Fibroblast of lung (primary cell): ENCODE measurements at regions not wholly inside any gene's neighbourhood (a gene's known extent, or its start where the extent isn't known, plus 50 kb on each side); places are given as distances from the start of the nearest gene placed in this dataset.

ENCODE experiments used
- DNase-seq, 2 donors: peaks; one replicate each; pipeline versions ENCODE4 v3.0.0 to v3.0.0-alpha.2; 2010; ENCODE audit warnings: low read depth in 2 of 2
- H2AFZ ChIP-seq: 2 replicates; pipeline ENCODE4 v1.5.1; 2012; ENCODE audit warnings: low read length, control low read depth, inconsistent platforms
- H3K27ac ChIP-seq: 2 replicates; pipeline ENCODE4 v1.5.1; 2011; ENCODE audit warnings: low read length, control low read depth; ENCODE audit not compliant: insufficient read depth
- H3K27me3 ChIP-seq: 2 replicates; pipeline ENCODE4 v1.5.1; 2011; ENCODE audit warnings: mild to moderate bottlenecking, low read length; ENCODE audit not compliant: control insufficient read depth, insufficient read depth
- H3K36me3 ChIP-seq: 2 replicates; pipeline ENCODE4 v1.5.1; 2011; ENCODE audit warnings: low read length; ENCODE audit not compliant: control insufficient read depth, insufficient read depth
- H3K4me1 ChIP-seq: 2 replicates; pipeline ENCODE4 v1.5.1; 2011; ENCODE audit warnings: low read length; ENCODE audit not compliant: control insufficient read depth, insufficient read depth; ENCODE audit errors: extremely low read depth
- H3K4me2 ChIP-seq: 2 replicates; pipeline ENCODE4 v1.5.1; 2011; ENCODE audit warnings: low read length, control low read depth; ENCODE audit not compliant: insufficient read depth; ENCODE audit errors: extremely low read depth
- H3K4me3 ChIP-seq, 4 experiments: fragments of 200-600 bp in 1 of 4; sonication (generic) in 1 of 4; replicated peaks in 1 of 4; 2 replicates each; pipeline ENCODE4 v1.5.1; 2011 to 2016; ENCODE audit warnings: low read length in 4 of 4, low read depth in 3 of 4, mild to moderate bottlenecking in 3 of 4, control low read depth in 2 of 4, inconsistent platforms in 1 of 4, mixed read lengths in 1 of 4; ENCODE audit not compliant: insufficient read depth in 1 of 4; ENCODE audit errors: control extremely low read depth in 1 of 4
- H3K79me2 ChIP-seq: 2 replicates; pipeline ENCODE4 v1.5.1; 2012; ENCODE audit warnings: mild to moderate bottlenecking, low read length, inconsistent platforms; ENCODE audit not compliant: control insufficient read depth, insufficient read depth
- H3K9ac ChIP-seq: 2 replicates; pipeline ENCODE4 v1.5.1; 2011; ENCODE audit warnings: mild to moderate bottlenecking, low read length, control low read depth; ENCODE audit not compliant: insufficient read depth
- H3K9me3 ChIP-seq: 2 replicates; pipeline ENCODE4 v1.5.1; 2012; ENCODE audit warnings: low read depth, low read length; ENCODE audit not compliant: control insufficient read depth, insufficient read depth
- H4K20me1 ChIP-seq: 2 replicates; pipeline ENCODE4 v1.5.1; 2011; ENCODE audit warnings: low read length; ENCODE audit not compliant: control insufficient read depth, insufficient read depth; ENCODE audit errors: extremely low read depth
- EZH2 ChIP-seq: IDR thresholded peaks from 2 replicates; pipeline ENCODE4 v1.5.1; 2012; ENCODE audit warnings: low read length, control low read depth, mild to moderate bottlenecking; ENCODE audit errors: missing control alignments
- TF ChIP-seq, protein P1 (sequence below), 2 donors: IDR thresholded peaks in 1 of 2; conservative IDR thresholded peaks in 1 of 2; 1 replicate in 1 of 2; 2 replicates in 1 of 2; pipeline ENCODE4 v1.5.1; 2011 to 2012; ENCODE audit warnings: low read length in 2 of 2, control low read depth in 1 of 2, inconsistent platforms in 1 of 2, low read depth in 1 of 2, mild to moderate bottlenecking in 1 of 2

DNA sequence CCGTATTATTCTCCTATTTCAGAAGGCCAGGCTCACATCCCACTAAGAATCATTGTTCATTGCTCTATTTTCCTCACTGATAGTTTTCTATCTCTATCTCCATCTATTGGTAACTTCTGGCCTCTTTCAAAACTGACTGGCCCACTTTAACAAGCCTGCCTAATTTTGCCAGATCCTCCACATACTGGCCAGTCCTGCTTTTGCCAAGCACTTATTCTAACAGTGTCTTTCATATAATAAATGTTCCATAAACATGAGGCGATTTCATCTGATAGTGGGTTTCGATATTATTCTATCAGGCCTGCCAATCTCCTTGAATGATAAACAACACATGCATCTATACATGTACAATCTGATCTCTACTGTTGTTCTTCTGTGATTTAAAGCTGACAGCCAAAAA lies 125.9 kb upstream of the KCNH7 start:
- Histone ChIP-seq H2AFZ (no peak overlapping the region), H3K4me1 (no peaks in the 10 kb centered on the region), H3K9me3 (no peaks in the 10 kb centered on the region), H4K20me1 (no peaks in the 10 kb centered on the region), H3K27ac (no peak overlapping the region), H3K79me2 (no peaks in the 10 kb centered on the region), H3K9ac (no peak overlapping the region), H3K4me2 (no peak overlapping the region), H3K27me3 (no peaks in the 10 kb centered on the region), H3K36me3 (no peaks in the 10 kb centered on the region), H3K4me3 (no peak overlapping the region)
- TF ChIP-seq EZH2, result no peak
- TF ChIP-seq, protein P1, sequence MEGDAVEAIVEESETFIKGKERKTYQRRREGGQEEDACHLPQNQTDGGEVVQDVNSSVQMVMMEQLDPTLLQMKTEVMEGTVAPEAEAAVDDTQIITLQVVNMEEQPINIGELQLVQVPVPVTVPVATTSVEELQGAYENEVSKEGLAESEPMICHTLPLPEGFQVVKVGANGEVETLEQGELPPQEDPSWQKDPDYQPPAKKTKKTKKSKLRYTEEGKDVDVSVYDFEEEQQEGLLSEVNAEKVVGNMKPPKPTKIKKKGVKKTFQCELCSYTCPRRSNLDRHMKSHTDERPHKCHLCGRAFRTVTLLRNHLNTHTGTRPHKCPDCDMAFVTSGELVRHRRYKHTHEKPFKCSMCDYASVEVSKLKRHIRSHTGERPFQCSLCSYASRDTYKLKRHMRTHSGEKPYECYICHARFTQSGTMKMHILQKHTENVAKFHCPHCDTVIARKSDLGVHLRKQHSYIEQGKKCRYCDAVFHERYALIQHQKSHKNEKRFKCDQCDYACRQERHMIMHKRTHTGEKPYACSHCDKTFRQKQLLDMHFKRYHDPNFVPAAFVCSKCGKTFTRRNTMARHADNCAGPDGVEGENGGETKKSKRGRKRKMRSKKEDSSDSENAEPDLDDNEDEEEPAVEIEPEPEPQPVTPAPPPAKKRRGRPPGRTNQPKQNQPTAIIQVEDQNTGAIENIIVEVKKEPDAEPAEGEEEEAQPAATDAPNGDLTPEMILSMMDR (conservative IDR thresholded peaks at IDR 0.05 in 1 of 2, IDR thresholded peaks at IDR 0.05 in 1 of 2; ENCODE audit: low read depth in 1 of 2, low read length in 2 of 2), result no peak
- DNase-seq, result no peak

DNA sequence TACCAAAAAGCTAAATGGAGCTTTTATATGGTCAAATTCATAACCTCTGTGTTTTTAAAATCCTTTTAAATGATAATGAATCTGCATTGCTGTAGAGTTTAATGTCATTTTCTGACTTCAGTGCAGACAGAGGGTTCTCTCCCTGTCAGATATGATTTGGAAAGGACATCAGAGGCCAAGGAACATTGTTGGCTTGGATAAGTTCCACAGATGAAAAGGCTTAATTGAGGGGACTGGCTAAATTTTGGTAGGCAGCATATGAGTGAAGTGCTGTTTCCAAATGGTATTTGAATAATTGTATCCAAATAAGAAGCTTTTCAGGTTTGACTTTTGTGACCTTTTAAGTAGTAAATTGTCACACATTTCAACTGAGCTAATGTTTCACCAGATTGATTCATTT lies 124.6 kb upstream of the KCNH7 start:
- no peaks in the 10 kb centered on the region for H4K20me1 ChIP-seq
- DNase-seq, result no peak
- H3K9ac ChIP-seq, result no peak overlapping the region
- no peak overlapping the region for H2AFZ ChIP-seq
- H3K36me3 ChIP-seq, result no peaks in the 10 kb centered on the region
- no peak overlapping the region for H3K4me3 ChIP-seq
- no peak overlapping the region for H3K4me2 ChIP-seq
- no peaks in the 10 kb centered on the region for H3K79me2 ChIP-seq
- H3K4me1 ChIP-seq, result no peaks in the 10 kb centered on the region
- H3K27ac ChIP-seq, result no peak overlapping the region
- TF ChIP-seq, protein P1 (conservative IDR thresholded peaks at IDR 0.05 in 1 of 2, IDR thresholded peaks at IDR 0.05 in 1 of 2; ENCODE audit: low read depth in 1 of 2, low read length in 2 of 2), result no peak
- no peak for TF ChIP-seq EZH2
- no peaks in the 10 kb centered on the region for H3K27me3 ChIP-seq
- H3K9me3 ChIP-seq, result no peaks in the 10 kb centered on the region

DNA sequence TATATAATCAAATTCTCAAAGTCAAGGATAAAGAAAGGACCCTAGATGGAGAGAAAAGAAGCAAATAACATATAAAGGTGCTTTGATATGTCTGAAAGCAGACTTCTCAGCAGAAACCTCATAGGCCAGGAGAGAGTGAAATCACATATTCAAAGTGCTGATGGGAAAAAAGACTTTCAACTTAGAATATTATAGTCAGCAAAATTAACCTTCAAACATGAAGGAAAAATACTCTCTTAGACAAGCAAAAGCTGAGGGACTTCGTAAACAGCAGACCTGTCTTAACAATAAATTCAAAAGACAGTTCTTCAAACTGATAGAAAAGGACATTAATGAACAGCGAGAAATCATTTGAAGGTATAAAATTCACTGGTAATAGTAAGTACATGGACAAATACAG lies 107.2 kb upstream of the KCNH7 start:
- Histone ChIP-seq H3K9ac (no peak overlapping the region), H3K4me1 (no peaks in the 10 kb centered on the region), H3K4me2 (no peak overlapping the region), H3K9me3 (no peaks in the 10 kb centered on the region), H3K4me3 (no peak overlapping the region), H3K79me2 (no peaks in the 10 kb centered on the region), H3K27me3 (no peaks in the 10 kb centered on the region), H3K27ac (no peak overlapping the region), H3K36me3 (no peaks in the 10 kb centered on the region), H2AFZ (no peak overlapping the region), H4K20me1 (no peaks in the 10 kb centered on the region)
- TF ChIP-seq, protein P1 (conservative IDR thresholded peaks at IDR 0.05 in 1 of 2, IDR thresholded peaks at IDR 0.05 in 1 of 2; ENCODE audit: low read depth in 1 of 2, low read length in 2 of 2), result no peak
- no peak for TF ChIP-seq EZH2
- no peak for DNase-seq
